HG03103 (cell line): ENCODE measurements at regions not wholly inside any gene's neighbourhood (a gene's known extent, or its start where the extent isn't known, plus 50 kb on each side); places are given as distances from the start of the nearest gene placed in this dataset.

ENCODE experiments used
- ATAC-seq: cut with Tn5 transposase; IDR thresholded peaks from one replicate; pipeline ENCODE4 v1.9.1; 2021; ENCODE audit warnings: low read depth; ENCODE audit not compliant: unreplicated experiment

DNA sequence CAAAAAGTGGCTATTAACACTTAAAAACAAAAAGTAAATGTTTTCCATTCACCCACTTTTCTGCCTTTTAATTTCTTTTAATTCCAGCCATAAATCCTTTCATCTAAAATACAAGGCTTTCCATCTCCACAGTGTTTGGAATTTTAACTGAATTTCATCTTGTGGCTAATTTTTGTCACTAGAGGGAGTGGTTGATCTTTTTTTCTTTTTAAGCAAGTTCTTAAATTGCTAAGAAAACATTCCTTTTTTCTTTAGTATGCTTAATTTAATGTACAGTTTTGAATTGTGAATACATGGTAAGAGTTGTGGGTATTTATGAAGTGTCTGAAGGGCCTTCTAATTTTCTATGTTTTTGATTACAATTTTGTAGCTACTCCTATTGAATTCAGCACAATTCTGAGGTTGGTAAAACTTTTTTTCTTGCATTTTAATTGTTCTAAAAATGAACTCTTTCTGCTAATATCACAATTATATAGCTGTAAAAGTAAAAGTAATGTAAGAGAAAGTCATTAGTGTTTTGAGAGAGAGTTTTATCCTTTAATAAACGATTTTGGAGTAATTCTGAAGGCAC lies 54.9 kb upstream of the ANK3 start:
- ATAC-seq = no peak

DNA sequence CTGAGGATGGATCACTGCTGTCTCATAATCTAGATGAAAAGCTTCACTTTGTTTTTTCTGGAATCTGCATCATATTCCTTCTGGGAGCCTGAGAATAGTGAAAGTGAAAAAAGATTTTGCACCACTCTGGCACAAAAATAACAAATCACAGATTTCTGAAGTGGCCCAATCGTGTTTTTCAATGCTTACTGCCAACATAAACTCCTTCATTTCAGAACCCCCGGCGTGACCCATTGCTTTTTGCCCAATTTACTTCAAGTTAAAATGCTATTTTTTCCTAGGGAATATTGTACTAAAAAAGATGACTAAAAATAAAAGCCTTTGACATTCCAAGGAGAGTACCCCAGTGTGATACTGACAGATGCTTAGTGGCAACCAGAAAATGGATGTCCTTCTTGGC lies 53.7 kb upstream of the ANK3 start:
- ATAC-seq = no peak

DNA sequence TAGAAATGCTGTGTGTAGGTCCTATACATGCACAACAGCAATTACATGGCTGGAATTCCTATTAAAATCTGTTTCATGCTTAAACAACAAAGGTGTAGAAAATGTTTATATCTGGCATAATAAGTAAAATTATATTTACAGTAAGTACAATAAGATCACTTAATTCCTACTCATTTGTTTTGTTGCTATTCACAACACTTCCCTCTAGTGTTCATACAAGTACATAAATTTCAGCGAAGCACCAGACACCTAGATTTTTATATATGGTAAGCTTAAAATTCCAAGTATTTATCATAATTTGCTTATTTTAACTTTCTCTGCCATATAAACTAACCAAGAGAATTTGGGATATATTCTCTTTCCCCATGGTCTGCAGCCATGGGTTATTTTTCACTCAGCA lies 51.8 kb upstream of the ANK3 start:
- no peak for ATAC-seq

DNA sequence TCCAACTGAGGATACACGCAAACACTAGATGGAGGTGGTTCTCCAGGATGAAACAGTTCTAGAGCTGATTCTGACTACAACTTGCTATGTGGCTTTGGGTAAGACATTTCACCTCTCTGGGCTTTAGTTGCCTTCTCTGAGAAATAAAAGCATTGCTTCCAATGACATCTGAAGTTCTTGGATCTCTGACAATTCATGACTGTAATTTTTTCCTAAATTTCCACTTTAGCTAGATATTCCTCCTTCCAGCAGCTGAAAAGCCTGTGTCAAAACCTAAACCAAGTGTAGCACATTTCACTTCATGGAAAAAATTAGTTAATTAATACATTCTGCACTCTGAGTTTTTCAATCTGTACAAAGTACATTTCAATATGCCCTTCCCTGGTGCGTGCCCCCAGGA lies 50.0 kb upstream of the ANK3 start:
- ATAC-seq = no peak
